Fibroblast of skin of left biceps (primary cell): ENCODE measurements at regions not wholly inside any gene's neighbourhood (a gene's known extent, or its start where the extent isn't known, plus 50 kb on each side); places are given as distances from the start of the nearest gene placed in this dataset.
A peak's percentile ranks its signal among the peaks of the same experiment; 100 is the strongest.

Source experiments
- DNase-seq, 2 experiments: peaks; one replicate each; pipeline ENCODE4 v3.0.0-alpha.2; 2013; ENCODE audit warnings: low read depth in 2 of 2

- no peak for DNase-seq
Measured at GRCh38 chr12:124162151-124163110, 132.5 kb upstream of the RFLNA start.

- DNase-seq, result no peak
Measured at GRCh38 chr12:124165695-124166094, 129.2 kb upstream of the RFLNA start.

- DNase-seq, result no peak
Measured at GRCh38 chr12:124167141-124167540, 127.8 kb upstream of the RFLNA start.

GRCh38 chr12:124168016-124168786 lies 126.7 kb upstream of the RFLNA start:
- DNase-seq, result no peak

DNA sequence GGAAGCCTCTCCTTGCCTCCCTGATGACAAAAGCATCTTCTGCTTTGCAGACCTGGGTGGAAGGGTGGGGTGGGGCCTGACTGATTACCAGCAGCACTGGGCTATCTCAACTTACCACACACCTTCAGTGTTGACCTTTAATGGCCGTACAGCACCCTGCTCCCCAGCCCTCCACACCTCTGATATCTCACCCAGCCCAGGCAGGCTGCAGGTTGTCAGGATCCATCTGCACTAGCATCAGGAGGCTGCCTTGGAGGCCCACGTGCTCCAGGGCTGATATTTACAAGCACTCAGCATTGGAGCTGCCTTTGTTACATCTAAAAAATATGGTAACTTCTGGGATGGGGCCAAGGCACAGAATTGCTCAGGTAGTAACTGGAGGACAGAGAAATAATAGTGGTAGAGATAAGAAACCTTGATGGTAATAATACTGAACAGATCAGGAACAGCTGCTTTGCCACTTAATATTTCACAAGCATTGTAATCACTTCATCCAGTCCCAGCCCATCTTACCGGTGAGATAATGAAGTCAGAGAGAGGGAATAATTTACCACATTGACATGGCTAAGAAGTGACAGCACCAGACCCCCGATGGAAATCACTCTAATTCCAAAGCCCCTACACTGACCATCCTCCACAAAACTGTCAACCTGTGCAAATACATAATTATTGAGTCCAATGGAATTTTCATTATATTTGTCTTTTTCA lies 125.2 kb upstream of the RFLNA start:
- DNase-seq, result no peak

- DNase-seq, result peak in 1 of 2 experiments; percentile 54
Measured at GRCh38 chr12:124170760-124171159, 124.1 kb upstream of the RFLNA start.

GRCh38 chr12:124171231-124171979 lies 123.5 kb upstream of the RFLNA start:
- DNase-seq, result no peak

DNA sequence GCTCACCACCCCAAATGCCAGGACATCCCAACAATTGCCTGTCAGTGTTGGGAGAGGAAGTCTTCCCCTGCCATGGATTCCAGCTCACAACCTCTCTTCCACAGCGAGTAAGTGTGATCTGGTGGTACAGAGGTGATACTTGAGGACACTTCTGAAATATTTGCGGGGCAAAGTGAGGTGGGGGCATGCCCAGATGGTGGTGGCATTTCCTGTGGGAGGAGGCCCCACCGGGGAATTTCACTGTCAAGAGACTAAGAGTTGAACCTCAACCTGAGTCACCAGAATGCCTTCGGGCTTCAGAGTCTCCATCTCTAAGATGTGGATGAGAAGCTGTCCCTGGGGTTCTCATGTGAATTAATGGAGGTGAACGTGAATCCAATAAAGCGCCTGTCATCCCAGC lies 122.3 kb upstream of the RFLNA start:
- no peak for DNase-seq

DNA sequence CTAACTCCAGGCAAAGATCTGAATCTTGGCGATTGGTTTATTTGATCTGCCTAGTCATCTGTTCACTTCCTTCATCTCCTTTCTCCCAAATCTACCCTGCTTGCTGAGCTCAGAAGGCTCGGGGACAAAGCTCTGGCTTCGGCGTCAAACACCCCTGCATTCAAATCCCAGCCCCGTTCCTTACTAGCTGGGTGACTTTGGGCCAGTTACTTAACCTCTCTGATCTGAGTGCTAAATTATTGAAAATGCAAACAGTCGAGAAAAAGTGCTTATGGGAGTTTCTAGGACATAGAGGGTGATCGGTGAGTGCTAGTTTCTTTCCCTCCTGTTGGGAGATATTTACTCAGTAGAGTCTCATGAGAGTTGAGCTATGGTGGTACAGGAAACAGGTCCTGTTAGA lies 121.2 kb upstream of the RFLNA start:
- DNase-seq, result no peak

DNA sequence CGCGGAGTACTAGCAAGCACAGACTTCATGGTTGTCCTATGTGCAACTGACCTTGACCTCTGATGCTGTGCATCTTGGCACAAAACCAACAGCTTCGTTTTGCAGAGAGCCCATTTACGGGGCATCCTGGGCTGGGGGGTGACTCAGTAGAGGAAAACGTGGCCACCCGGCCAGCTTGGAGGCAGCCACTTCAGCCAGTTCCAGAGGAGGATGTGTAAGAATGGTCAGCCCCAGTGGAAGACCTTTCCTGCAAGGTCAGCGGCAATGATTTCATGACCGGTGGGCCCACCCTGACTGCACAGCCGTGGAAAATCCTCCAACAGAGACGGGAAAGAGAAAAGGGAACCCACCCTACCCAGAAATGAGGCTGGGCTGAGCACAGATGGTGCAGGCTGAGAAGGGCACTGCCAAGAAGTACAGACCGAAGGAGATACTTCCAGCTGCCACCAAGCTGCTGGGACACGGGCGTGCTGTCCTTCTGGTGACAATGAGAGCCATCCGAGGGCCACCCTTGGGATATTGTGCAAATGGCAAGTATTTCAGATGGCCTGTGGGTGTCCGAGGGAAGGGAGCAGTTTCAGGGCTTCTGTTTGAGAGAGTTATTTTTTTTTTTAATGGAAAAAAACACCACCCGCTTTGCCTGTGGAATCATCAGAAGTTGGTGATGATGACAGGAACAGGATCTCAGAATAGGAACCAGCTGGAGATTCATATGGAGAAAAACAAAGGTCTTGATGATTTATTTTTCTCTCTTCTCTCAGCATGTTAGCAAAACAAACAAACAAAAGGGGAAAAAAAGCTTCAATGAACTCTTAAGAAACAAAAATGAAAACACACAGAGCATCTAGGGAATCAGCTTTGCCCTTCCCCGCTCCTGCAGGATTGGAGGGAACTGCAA lies 120.2 kb upstream of the RFLNA start:
- DNase-seq, result no peak

DNA sequence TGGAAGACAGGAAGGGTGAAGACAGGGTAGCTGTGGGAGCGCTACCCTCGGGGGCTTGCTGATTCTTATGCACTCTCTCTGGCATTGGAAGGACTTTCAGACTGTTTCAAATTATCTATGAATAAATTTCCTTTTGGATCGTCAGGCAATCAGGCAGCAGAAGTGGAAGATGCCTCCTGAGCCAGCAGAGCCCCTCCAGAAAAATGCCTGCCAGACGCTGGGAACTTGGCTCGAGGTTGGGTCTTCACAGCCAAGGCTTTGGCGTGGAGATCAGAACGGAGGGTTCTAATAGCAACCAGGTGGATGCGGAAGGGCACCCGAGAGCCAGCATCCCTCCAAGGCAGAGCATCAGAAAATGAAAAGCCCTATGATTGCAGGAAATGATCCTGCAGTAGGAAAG lies 119.2 kb upstream of the RFLNA start:
- DNase-seq, result no peak

DNA sequence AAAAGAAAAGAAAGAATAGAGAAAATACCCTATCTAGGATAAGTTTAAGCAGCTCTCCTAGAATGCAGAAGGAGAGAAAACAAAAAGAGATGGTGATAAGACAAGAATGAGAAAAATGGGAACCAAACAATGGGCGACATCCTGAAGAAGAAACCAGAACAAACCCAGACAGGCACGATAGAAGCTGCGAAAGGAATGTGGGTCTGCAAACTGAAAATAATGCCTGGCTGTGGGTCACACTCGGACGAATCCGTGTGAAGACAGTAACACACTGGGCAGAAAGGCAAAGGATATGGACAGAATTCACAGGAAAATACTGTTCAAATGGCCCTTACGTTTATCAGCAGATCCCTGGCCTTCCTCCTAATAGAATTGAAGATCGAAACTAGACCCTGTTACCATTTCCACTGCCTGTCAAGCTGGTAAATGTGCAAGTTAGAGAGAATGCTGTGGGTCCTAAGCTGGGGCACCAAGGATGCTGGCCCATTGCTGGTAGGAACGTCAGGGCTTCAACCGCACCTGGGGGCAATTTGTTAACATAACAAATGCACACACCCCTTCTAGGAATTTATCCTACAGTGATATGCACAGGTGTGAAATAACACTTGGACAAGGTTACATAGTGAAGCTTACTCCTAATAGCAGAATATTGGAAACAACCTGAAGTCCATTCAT lies 117.5 kb upstream of the RFLNA start:
- DNase-seq, result no peak

DNA sequence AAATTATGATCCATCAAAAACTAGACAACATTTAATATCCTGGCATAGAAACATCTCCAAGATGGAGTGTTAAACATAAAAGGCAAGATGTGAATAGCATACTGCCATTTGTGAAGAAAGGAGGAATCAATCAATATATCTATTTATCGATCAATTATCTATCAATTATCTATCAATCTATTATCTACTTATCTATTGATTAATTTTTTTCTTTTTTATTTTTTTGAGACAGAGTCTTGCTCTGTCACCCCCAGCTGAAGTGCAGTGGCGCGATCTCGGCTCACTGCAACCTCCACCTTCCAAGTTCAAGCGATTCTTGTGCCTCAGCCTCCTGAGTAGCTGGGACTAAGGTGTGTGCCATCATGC lies 117.0 kb upstream of the RFLNA start:
- no peak for DNase-seq

GRCh38 chr12:124179936-124180607 lies 114.8 kb upstream of the RFLNA start:
- no peak for DNase-seq

GRCh38 chr12:124183172-124183571 lies 111.7 kb upstream of the RFLNA start:
- no peak for DNase-seq

- DNase-seq, result no peak
Measured at GRCh38 chr12:124184456-124184855, 110.4 kb upstream of the RFLNA start.

GRCh38 chr12:124185971-124186686 lies 108.8 kb upstream of the RFLNA start:
- DNase-seq, result no peak

- no peak for DNase-seq
Measured at GRCh38 chr12:124188084-124188483, 106.8 kb upstream of the RFLNA start.
